Esophagus muscularis mucosa (tissue), 4 donors: ENCODE measurements at regions not wholly inside any gene's neighbourhood (a gene's known extent, or its start where the extent isn't known, plus 50 kb on each side); places are given as distances from the start of the nearest gene placed in this dataset.
"Not testable (repeated sequence)": the region's sequence is repeated elsewhere in the genome, so short reads cannot be mapped to it uniquely, and the experiment has no call there.

Experiments
- DNase-seq: peaks from one replicate; pipeline ENCODE4 v3.0.0-alpha.2; 2017; ENCODE audit errors: extremely low spot score
- H3K27ac ChIP-seq, 4 donors: fragments of 200-600 bp; sonication (generic); replicated peaks in 1 of 4; 1 replicate in 3 of 4; 2 replicates in 1 of 4; pipeline ENCODE4 v1.5.1; 2016 to 2019; ENCODE audit warnings: mild to moderate bottlenecking in 1 of 4
- H3K27me3 ChIP-seq, 4 donors: fragments of 200-600 bp; sonication (generic); one replicate each; pipeline versions ENCODE4 v1.5.1 to v1.6.0; 2016 to 2019
- H3K36me3 ChIP-seq, 4 donors: fragments of 200-600 bp; sonication (generic); one replicate each; pipeline ENCODE4 v1.5.1; 2016 to 2019
- H3K4me1 ChIP-seq, 4 donors: fragments of 200-600 bp; sonication (generic); one replicate each; pipeline ENCODE4 v1.5.1; 2016 to 2019
- H3K4me3 ChIP-seq, 4 donors: fragments of 200-600 bp; sonication (generic); 1 replicate in 2 of 4; 2 replicates in 2 of 4; pipeline ENCODE4 v1.5.1; 2016 to 2019; ENCODE audit warnings: mild to moderate bottlenecking in 4 of 4, moderate library complexity in 1 of 4
- H3K9me3 ChIP-seq, 4 donors: fragments of 200-600 bp; sonication (generic); 1 replicate in 3 of 4; 2 replicates in 1 of 4; pipeline ENCODE4 v1.5.1; 2016 to 2019
- CTCF ChIP-seq, 3 experiments: fragments of 200-600 bp in 2 of 3; fragments of 450-650 bp in 1 of 3; sonication (generic) in 2 of 3; IDR thresholded peaks; one replicate each; pipeline ENCODE4 v1.5.1; 2017 to 2019; ENCODE audit warnings: antibody characterized with exemption in 3 of 3, mild to moderate bottlenecking in 2 of 3, moderate library complexity in 1 of 3
- EP300 ChIP-seq: sonication (generic); formaldehyde crosslinking; IDR thresholded peaks from one replicate; pipeline ENCODE4 v1.6.1; 2017; ENCODE audit warnings: antibody characterized with exemption
- POLR2A ChIP-seq: fragments of 450-650 bp; IDR thresholded peaks from one replicate; pipeline ENCODE4 v1.6.1; 2017; ENCODE audit warnings: antibody characterized with exemption, moderate library complexity, mild to moderate bottlenecking, low read depth
- POLR2AphosphoS5 ChIP-seq, 2 donors: sonication (generic); formaldehyde crosslinking; IDR thresholded peaks; one replicate each; pipeline ENCODE4 v1.6.1; 2017; ENCODE audit warnings: antibody characterized with exemption in 2 of 2
- WGBS: methylation state at CpG from one replicate; pipeline ENCODE4 v1.1.5; 2018; 5-methylcytosine and 5-hydroxymethylcytosine counted together
- intact Hi-C: fragments of 100-400 bp; cut with DNase I; formaldehyde crosslinking; loops from one replicate; pipeline ENCODE4 v1.15.1; 2023

DNA sequence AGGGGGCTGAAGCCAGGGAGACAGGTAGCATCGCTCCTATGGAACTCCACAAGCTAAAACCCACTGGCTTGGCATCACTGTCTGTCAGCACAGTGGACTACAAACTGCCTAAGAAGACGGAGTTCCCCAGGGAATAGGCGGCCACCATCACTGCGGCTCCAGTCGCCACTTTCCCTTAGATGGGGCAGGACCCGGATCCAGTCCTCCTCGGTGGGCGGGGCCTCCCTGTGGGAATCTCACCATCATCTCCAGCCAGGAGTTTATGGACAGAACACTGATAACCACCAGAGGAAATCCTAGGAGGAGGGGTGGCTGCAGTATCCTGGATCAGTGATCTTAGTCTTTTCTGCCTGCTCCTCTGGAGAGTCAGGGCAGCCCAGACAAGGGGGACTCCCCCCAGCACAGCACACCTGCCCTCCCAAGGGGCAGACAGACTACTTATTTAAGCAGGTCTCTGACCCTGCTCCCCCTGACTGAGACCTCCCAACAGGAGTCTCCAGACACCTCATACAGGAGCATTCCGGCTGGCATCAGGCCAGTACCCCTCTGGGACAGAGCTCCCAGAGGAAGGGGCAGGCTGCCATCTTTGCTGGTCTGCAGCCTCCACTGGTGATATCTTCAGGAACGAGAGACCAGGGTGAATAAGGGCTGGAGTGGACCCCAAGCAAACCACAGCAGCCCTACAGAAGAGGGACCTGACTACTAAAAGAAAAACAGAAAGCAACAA, 435.6 kb upstream of the RASGRP1 start:
- no peaks in the 10 kb centered on the region for H3K27me3 ChIP-seq
- intact Hi-C loops: no loop called here
- H3K27ac ChIP-seq: no peak overlapping the region
- 96% methylated on average over 9 of the region's 10 CpGs for WGBS
- TF ChIP-seq CTCF (IDR thresholded peaks at IDR 0.05): no peak
- TF ChIP-seq POLR2AphosphoS5 (IDR thresholded peaks at IDR 0.05): no peak
- no peak for TF ChIP-seq EP300
- TF ChIP-seq POLR2A: no peak
- H3K4me3 ChIP-seq: no peak overlapping the region
- no peak for DNase-seq
- H3K9me3 ChIP-seq: no peaks in the 10 kb centered on the region
- H3K4me1 ChIP-seq: peaks cover 16 to 23% (median 20%) of the 10 kb centered on the region in 4 donors
- H3K36me3 ChIP-seq: no peaks in the 10 kb centered on the region

DNA sequence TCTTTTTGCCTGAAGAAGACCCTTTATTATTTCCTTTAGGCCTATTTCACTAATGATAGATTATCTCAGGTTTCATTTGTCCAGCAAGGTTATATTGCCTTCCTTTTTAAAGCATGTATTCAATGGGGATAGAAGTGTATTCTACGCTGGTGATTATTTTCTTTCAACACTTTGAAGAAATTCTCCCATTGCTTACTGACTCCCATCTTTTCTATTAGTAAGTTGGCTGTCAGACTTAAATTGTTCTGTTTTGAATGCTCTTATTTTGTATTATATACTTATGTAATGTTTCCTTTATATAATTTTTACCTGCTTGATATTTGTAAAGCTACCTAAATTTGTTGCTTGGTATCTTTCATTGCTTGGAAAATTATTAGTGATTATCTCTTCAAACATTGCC, 445.1 kb upstream of the RASGRP1 start:
- H3K27ac ChIP-seq: no peak overlapping the region
- H3K36me3 ChIP-seq: no peaks in the 10 kb centered on the region
- H3K27me3 ChIP-seq: no peaks in the 10 kb centered on the region
- H3K9me3 ChIP-seq: peaks cover 0 to 19% (median 18%) of the 10 kb centered on the region in 4 donors
- no peak for DNase-seq
- intact Hi-C loops: no loop called here
- 100% methylated on average over 1 of the region's 1 CpG for whole genome bisulfite sequencing
- no peaks in the 10 kb centered on the region for H3K4me1 ChIP-seq
- TF ChIP-seq POLR2AphosphoS5 (IDR thresholded peaks at IDR 0.05): no peak
- no peak for TF ChIP-seq POLR2A
- TF ChIP-seq CTCF (IDR thresholded peaks at IDR 0.05): no peak
- TF ChIP-seq EP300: no peak
- no peak overlapping the region for H3K4me3 ChIP-seq

GRCh38 chr15:39011066-39011465, 446.5 kb upstream of the RASGRP1 start:
- H3K4me1 ChIP-seq, DNase-seq, H3K27me3 ChIP-seq, H3K4me3 ChIP-seq, H3K27ac ChIP-seq, H3K36me3 ChIP-seq, intact Hi-C loops: not testable (repeated sequence)
- 88% methylated on average over 3 of the region's 3 CpGs for WGBS
- peaks cover 0 to 19% (median 18%) of the 10 kb centered on the region in 4 donors for H3K9me3 ChIP-seq

DNA sequence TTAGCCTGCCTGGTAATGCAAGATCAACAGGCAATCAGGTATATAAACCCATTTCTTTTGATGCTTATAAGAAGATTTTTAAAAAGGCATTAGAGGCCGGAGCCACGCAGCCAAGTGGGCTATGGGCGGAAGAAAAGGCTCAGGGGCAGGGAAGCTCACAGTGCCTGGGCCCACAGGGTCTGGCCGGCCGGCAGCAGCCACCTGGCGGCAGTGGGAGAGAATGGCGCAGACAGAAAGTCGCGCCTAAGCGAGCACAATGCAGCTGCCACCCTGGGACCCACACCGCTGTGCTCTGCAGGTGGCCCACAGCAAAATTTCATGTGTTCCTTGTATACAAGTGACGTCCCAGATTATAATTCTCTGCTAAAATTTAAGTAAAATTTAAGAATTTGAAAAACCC, 448.6 kb upstream of the RASGRP1 start:
- intact Hi-C loops: no loop called here
- peaks cover 0 to 19% (median 18%) of the 10 kb centered on the region in 4 donors for H3K9me3 ChIP-seq
- H3K27ac ChIP-seq: no peak overlapping the region
- H3K27me3 ChIP-seq: no peaks in the 10 kb centered on the region
- DNase-seq: no peak
- no peaks in the 10 kb centered on the region for H3K4me1 ChIP-seq
- H3K36me3 ChIP-seq: no peaks in the 10 kb centered on the region
- TF ChIP-seq POLR2AphosphoS5 (IDR thresholded peaks at IDR 0.05) (no peak), POLR2A (no peak), EP300 (no peak), CTCF (IDR thresholded peaks at IDR 0.05) (no peak)
- H3K4me3 ChIP-seq: no peak overlapping the region
- 88% methylated on average over 11 of the region's 12 CpGs for WGBS

DNA sequence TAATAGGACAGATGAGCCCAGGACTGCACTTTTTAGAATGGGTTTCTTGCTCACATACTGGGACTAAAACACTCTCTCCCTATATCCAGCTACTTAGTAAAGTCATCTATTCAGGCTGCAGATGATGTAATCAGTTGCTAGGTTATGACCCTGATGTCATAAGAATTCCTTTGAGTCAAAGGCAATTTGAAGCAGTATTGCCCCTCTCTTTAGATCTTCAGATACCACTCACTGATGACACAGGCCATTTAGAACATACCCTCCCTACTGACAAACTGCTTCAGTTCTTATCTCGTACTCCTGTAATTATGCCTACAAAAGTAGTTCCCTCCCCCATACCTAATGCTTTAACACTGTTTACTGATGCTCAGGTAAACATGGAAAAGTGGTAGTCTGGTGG, 450.1 kb upstream of the RASGRP1 start:
- H3K4me3 ChIP-seq: no peak overlapping the region
- H3K4me1 ChIP-seq: no peaks in the 10 kb centered on the region
- WGBS: 37% methylated on average over 1 of the region's 1 CpG
- H3K27ac ChIP-seq: no peak overlapping the region
- TF ChIP-seq EP300 (no peak), POLR2AphosphoS5 (IDR thresholded peaks at IDR 0.05) (no peak), POLR2A (no peak), CTCF (IDR thresholded peaks at IDR 0.05) (no peak)
- intact Hi-C loops: no loop called here
- DNase-seq: no peak
- H3K9me3 ChIP-seq: peaks cover 0 to 15% (median 11%) of the 10 kb centered on the region in 4 donors
- H3K36me3 ChIP-seq: no peaks in the 10 kb centered on the region
- H3K27me3 ChIP-seq: no peaks in the 10 kb centered on the region
